ENCODE measurements at regions not wholly inside any gene's neighbourhood (a gene's known extent, or its start where the extent isn't known, plus 50 kb on each side); places are given as distances from the start of the nearest gene placed in this dataset.

- TF ChIP-seq EZH2 (IDR thresholded peaks at IDR 0.05; ENCODE audit: borderline replicate concordance, insufficient read depth, low read length, poor library complexity, severe bottlenecking): no peak
Measured at GRCh38 chr5:91433861-91434260, 50.7 kb upstream of the ARRDC3 start (continued).
